ENCODE measurements at regions not wholly inside any gene's neighbourhood (a gene's known extent, or its start where the extent isn't known, plus 50 kb on each side); places are given as distances from the start of the nearest gene placed in this dataset.
A peak's percentile ranks its signal among the peaks of the same experiment; 100 is the strongest.
"Not testable (repeated sequence)": the region's sequence is repeated elsewhere in the genome, so short reads cannot be mapped to it uniquely, and the experiment has no call there.

DNA sequence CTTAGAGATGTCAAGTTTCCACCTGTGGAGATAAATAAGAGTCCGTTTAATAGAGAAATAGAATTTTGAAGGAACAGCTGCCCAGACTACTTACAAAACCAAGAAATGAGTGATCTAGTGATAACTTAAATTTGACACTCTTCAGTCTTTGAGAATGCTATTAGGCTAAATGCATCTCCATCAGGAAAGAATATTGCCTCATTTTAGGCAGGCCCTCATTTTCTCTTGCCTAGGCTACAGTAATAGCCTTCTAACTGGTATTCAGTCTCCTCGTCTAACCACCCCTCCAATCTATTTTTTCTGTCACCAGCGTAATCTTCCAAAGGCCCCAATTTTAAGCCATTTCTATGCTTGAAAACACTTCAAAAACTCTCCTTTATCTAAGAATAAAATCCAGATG lies 537.8 kb upstream of the CA10 start:
- no peak for DNase-seq

DNA sequence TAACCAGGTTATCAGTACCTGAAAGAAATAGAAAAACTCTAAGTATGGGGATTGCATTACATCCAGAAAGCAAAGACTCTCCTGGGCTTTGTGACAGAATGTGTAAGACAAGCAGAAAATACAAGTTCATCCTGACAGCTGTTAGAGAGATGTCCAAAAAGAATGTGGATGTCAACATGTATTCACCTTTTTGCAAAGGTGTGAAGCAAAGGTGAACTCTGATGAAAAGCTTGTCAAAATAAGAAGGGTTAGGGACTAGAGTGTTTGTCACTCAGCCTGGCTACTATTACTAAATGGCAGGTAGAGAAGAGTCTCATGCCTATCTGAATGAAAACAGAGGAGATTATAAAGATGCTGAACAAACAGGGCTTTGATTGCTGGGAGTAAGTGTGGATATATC lies 527.6 kb upstream of the CA10 start:
- no peak for DNase-seq

DNA sequence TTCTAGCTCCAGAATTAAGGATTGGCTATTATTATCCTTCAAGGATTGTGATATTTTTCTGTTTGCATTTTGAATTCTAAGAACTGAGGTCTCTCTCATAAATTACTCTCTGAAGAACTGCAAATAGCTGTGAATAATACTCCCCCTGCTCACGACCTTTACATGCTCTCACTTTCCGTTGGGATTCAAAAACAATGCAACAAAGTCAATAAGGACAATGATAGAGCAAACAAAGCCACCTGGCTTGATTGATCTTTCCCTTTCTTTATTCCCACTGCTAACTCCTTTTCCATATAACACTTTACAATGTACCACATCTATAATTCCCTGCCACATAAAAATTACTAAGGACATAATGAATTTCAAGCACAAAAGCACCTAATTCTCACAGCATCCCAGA lies 523.0 kb upstream of the CA10 start:
- peak; percentile 72 to 92 for DNase-seq

DNA sequence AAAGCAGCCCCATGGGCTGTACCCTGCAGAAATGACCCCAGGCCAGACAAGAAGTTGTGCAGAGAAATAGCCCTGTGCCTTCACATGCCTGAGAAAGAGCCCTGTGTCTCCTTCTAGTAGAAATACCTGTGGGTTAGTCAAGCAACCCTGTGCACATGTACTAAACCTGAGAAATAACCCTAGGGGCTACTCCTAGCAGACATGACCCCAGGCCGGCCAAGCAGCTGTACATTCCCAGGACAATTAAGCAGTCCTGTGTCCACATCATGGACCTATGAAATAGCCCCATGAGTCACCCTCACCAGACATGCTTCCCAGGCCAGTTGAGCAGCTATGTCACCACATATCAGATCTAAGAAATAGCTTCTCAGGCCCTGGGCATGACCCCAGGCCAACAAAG lies 519.7 kb upstream of the CA10 start:
- DNase-seq: no peak

DNA sequence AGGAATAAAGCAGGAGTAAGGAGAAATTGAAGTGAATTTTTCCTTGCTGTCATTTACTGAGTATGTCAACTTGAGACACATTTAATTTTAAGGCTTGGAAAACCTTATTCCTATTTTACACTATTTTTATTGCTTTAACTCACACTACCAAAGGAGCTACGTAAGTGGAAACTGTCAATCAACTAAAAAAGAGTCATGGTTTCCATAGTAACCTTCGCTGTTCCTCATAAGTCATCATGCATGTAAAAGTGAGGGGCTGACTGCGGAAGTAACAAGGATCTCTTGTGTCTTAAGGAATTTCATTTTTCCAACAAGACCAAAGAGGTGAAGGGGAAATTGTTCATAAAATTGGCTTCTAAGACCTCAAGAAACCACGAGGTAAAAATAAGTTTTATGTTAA lies 516.2 kb upstream of the CA10 start:
- no peak for DNase-seq

DNA sequence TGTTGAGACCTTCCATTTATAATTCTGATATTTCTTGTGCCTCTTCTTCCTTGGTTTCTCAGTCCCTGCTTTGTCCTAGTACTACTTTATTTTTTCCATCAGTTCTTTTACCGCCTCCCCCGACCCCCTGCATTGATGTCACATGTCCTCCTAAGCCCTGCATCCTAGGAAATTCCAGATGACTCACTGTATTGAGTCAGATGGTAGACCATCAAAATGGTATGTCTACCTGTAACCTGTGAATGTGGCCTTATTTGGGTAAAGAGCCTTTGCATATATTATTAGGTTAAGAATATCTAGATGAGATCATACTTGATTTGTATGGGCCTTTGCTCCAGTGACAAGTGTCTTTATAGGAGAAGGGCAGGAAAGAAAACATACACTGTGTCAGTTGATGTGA lies 515.3 kb upstream of the CA10 start:
- DNase-seq: no peak

DNA sequence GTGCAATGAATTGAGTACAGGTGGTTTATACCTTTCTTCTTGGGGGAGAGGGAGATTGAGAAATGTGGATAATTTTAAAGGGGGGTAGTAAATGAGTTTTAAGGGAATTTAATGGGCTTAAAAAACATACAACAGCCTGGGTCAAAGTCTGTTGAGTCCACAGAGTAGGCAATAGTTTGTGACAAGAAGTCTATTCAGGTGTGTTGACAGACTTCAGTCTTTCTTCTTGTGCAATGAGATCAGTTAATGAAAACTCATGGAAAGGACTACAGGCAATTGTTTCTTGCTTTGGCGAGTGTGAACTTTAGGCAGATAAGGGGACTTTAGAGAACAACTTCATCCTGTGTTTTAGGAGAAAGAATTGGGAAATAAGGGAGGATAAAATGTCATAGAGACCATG lies 507.8 kb upstream of the CA10 start:
- no peak for DNase-seq

DNA sequence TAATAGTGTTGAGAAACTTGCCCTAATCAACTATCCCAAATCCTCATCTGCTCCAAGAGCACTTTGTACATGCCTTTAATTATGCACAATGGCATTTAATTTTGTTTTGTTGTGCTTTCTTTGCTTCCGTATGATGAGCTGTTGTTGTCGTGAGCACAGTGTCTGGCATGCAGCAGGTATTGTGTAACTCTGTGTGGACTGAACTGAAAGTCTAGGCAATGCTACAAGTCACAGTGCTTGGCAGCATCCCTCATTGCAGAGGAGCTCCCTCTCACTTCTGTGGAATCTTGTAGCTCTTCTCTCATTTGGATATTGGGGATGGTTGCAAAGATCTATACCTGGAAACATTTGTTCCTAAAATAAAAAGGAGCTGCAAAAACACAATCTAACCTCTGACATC lies 502.2 kb upstream of the CA10 start:
- DNase-seq: no peak

DNA sequence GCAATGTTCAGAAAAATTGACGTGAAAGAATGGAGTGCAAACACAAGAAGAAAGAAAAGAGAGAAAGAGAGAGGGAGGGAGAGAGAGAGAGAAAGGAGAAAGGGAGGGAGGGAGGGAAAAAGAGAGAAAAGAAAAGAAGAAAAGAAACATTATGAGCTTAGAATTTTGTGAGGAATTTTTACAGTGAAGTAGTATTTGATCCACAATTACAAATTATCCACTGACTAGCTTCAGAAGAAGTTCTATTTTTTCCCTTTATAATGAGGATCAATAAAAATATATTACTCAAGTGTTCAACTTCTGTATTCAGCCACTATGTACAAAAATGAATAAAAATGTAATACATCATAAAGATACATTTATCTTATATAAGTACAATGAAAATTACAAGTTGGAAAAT lies 494.5 kb upstream of the CA10 start:
- no peak for DNase-seq

DNA sequence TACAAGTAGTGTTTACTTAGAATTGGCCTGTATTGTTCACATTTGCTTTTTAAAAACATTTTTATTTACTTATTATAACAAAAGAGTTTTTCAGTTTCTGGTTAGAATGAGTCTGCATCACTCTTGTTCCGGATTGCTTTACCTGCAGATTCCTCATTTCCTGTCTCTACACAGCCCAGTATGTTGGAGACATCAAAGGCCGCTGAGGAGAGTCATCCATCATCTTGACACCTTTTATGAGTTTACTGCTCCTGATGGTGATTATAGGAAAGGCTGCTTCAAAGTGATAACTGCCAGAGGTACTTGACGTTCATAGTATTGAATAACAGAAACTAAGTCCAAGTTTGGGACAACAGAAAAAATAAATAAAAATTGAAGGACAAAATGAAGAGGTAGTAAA lies 490.5 kb upstream of the CA10 start:
- peak; percentile 45 to 77 for DNase-seq

DNA sequence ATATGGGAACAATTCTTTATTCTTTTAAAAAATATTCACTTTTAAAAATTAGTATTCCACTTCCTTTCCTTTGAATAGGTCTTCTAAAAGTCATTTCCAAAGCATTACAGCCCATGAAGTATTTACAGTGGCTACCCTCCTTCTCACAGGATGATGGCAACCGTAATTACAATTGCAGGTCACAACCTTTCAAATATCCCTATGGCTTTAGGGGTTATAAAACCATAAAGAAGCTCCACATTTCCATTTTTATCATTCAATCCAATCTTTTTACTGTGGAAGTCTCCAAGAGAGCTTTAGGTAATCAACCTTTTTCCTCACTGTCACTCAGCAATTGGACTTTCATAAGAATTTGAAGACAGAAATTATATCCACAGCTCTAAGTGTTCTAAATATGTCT lies 488.9 kb upstream of the CA10 start:
- DNase-seq: no peak

DNA sequence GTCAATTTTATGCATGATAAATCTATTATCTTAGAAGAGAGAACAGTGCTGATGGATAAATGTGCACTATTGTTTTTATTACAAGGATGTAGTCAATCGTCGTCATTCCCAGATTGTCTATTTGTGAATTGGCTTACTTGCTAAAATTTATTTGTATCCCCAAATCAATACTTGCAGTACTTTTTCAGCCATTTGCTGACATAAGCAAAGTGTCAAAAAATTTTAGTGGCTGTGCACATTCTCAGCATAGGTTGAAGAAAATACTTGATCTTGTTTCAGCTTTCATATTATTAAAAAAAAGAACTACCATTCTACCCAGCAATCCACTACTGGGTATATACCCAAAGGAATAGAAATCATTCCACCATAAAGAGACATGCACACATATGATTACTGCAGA lies 477.9 kb upstream of the CA10 start:
- DNase-seq: no peak

DNA sequence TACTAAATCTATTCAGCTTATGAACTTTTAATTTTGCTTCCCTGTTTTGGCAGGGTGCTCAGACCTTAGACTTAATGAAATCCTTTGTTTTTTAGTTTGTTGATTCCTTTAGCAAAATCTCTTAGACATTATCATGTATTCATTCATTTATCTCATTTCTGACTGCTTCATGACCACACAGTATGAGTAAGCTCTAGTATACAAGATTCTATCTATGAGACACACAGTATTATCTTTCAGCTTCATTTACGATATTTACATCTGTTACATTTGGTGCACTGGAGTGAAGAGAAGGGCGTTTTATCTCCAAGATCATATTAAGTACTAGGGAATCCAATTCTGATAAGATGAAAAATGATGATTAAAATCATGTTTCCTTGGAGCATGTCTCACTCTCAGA lies 448.1 kb upstream of the CA10 start:
- no peak for DNase-seq

DNA sequence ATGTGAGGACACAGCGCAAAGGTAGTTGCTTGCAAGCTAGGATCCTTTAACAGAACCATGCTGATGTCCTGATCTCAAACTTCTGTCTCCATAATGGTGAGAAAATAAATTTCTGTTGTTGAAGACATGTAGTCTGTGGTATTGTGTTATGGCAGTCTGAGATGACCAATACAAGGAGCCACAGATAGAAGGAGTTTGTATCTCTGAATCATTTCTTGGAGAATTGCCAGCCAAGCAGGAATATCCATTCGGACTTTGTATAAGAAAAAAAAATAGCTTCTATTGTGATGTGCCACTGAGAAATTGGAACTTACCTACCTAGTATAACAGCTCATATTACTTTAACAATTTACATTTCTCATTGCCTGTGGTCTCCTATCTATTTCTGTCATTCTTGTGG lies 447.6 kb upstream of the CA10 start:
- DNase-seq: no peak

DNA sequence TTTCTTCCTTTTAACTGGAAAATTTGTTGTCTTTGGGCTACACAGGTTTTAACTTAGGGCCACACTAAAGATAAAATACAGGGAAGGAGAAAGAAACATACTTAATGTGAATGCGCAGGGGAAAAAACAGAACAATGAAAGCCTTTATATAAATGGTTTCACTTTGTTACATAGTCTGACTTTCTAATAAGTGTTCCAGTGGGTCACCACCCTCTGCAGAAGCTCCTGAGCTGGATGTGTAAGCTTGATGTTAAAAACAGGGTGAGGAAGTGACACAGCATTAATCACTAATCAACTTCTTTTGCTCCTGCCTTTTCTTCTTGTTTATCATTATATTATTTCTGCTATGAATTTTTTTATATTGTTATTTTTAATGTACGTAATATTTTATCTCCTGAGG lies 445.6 kb upstream of the CA10 start:
- DNase-seq: no peak

DNA sequence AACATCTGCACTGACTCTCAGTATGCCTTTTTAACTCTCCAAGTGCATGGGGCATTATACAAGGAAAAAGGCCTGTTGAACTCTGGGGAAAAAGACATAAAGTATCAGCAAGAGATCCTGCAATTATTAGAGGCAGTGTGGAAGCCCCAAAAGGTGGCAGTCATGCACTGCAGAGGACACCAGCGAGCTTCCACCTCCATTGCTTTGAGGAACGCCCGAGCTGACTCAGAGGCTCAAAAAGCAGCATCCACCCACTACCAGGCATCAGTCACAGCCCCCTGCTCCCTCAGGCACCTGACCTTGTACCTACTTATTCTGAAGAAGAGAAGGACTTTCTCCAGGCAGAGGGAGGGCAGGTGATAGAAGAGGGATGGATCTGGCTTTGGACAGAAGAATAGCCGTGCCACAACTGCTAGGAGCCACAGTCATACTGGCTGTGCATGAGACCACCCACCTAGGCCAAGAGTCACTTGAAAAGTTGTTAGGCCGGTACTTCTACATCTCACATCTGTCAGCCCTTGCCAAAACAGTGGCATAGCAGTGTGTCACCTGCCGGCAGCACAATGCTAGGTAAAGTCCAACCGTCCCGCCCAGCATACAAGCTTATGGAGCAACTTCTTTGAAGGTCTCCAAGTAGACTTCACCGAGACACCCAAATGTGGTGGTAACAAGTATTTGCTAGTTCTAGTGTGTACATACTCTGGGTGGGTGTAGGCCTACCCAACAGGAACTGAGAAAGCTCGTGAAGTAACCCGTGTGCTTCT lies 439.1 kb upstream of the CA10 start:
- DNase-seq: not testable (repeated sequence)

DNA sequence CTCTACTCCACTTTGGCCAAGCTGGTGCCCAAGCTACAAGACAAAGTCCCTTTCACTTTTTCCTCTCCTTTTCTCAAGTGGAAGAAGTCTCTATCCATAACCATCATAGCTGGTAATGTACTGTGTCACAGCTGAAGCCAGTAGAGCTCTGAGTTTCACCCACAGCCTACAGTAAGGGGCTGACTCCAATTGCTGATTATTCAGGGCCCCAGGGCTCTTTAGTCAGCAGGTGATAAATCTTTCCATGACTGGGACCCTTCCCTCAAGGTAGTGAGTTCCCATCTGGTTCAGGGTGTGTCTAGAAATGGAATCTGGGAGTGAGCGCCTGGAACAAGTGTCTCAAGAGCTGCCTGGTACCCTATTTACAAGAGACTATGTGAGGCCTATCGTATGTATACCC lies 436.0 kb upstream of the CA10 start:
- DNase-seq: no peak

DNA sequence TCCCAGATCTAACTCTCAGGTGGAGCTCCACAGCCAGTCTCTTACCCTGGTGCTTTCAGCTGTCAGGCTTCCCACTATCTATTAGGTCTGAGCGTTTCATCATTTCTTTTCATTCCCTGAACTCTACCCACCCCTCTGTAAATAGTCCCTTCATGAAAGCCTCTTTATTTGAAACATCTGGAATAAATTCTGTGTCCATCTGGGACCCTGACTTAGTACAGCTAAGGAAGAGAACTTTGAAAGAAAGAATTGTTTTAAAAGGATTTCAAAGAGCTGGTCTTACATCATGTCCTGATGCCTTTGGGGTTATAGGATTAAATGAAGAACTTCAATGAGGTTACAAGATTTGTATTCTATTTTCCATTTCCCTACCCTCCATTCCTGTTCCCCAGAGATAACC lies 388.5 kb upstream of the CA10 start:
- DNase-seq: no peak

DNA sequence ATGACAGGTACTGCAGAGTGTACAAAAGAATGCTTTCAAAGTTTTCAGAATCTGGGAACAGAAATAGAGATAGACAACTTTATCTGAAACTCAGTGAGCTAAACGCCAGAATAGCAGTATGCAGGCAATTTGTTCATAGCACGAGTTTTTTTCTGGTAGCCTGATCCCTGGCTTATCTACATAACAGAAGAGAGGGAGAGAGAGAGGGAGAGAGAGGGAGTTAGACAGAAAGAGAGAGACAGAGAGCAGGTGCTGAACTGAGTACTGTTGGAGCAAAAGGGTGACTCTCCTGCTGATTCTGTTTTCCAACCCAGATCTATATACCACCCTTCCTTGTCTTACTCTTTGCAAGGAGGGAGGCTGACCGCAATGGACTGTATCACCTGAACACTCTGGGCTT lies 388.0 kb upstream of the CA10 start:
- no peak for DNase-seq

DNA sequence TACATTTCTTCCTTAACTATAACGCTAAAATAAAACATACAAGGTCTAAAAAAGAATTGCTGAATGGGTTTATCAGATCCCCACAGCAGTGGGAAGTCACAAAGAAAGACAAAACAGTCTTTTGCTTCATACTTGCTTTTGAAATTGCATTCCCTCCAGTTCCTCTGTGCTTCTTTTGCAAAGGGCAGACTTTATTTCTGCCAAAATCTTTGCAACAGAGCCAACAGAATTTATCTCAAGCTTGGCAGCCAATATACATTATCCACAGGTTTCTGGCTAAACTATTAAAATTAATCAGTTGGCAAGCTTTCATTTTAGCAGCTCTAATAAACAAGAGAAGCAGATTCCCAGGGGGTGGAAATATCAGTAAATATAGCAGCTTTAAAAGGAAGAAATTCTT lies 378.9 kb upstream of the CA10 start:
- DNase-seq: no peak

DNA sequence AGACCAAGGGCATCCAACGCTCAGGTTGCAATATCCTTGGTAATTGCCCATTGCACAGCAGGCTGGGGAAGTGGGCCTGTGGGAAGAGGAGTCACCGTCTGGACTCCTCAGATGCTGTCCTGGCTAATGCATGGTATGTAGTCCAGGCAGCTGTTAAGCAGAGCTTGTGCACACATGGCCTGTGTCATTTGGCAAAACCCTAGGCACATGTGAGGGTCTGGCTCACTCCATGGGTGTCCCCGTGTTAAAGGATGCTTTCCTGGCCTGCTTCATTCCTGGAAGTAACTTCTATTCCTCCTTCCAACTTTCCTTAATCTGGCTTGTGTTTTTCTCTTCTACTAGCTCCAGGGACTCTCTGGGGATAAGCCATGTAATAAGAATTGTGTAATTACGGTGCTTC lies 378.0 kb upstream of the CA10 start:
- DNase-seq: no peak

DNA sequence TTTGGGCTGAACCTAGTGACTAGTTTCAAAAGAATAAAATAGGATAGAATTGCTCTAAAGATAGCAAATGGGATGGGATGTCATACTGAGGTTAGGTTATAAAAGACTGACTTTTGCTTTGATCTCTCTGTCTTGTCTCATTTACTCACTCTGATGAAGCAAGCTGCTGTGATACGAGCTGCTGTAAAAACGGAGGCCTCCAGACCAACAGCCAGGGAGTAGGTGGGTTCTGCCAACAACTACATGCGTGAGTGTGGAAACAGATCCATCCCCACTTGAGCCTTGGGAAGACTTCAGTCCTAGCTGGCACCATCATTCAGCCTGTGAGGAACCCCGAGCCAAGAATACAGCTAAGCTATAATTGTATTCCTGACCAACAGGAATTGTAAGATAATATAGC lies 373.9 kb upstream of the CA10 start:
- DNase-seq: no peak

DNA sequence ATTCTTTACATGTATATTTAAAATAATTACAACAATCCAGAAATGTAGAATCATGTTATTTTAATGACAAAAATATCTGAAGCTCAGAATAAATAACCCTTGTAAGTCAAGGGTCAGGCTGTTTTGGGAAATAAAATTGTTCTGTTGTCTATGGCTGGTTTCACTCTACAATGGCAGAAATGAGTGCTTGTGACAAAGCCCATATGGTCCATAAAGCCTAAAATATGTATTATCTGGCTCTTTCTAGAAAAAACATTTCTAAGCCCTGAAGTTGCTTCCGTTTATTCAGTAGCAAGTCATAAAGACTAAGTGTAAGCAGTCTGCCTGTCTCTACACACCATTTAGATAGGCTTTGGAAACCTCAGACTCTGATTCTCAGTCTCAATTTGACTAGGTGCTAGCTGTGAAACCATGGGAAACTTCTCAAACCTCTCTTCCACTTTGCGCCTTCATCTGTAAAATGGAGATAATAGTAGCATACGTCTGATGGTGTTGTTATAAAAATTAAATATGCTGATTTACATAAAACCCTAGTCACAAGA lies 365.7 kb upstream of the CA10 start:
- DNase-seq: no peak

DNA sequence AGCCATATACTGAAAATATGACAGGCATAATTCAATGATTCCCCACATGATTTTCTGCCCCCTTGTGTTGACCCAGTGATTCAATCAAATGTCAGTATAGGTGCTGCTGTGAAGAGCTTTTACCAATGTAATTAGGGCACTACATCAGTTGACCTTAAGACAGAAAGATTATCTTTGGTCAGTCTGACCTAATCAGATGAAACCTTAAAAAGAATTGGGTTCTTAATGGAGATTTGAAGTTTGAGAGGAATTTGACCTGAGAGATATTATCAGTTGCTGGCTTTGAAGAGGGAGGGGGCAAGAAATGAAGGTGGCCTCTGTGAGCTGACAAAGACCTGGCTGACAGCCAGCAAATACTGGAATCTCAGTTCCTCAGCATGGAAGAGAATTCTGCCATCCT lies 358.7 kb upstream of the CA10 start:
- no peak for DNase-seq

DNA sequence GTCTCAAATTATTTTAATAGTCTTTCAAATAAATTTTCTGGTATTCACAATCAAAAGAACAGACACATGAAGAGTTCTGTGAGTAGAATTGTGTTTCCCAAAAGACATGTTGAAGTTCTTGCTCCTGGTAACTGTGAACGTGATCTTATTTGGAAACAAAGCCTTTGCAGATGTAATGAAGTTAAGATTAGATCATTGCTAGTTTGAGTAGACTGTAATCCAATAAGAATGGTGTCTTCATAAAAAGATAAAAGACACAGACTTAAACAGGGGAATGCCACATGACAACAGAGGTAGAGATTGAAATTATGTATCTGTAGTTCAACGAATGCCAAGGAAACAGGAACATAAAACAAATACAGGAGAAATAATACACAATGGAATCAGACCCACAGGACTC lies 357.4 kb upstream of the CA10 start:
- DNase-seq: no peak

All from NCI-H2081 (cell line).